Spleen (tissue), 11 donors: ENCODE measurements at regions not wholly inside any gene's neighbourhood (a gene's known extent, or its start where the extent isn't known, plus 50 kb on each side); places are given as distances from the start of the nearest gene placed in this dataset.

Experiments
- DNase-seq: peaks from one replicate; pipeline ENCODE4 v3.0.0-alpha.2; 2020
- H3K27ac ChIP-seq, 8 donors: fragments of 200-600 bp; sonication (generic) in 7 of 8; 1 replicate in 4 of 8; 2 replicates in 4 of 8; pipeline versions ENCODE4 v1.5.0 to v1.8.0; 2016 to 2021; ENCODE audit warnings: inconsistent platforms in 4 of 8, mild to moderate bottlenecking in 4 of 8, moderate library complexity in 1 of 8
- H3K27me3 ChIP-seq, 7 donors: fragments of 200-600 bp; sonication (generic) in 6 of 7; replicated peaks in 1 of 7; 1 replicate in 4 of 7; 2 replicates in 3 of 7; pipeline versions ENCODE4 v1.5.0 to v1.8.0; 2016 to 2021; ENCODE audit warnings: inconsistent platforms in 3 of 7, mild to moderate bottlenecking in 1 of 7
- H3K36me3 ChIP-seq, 6 donors: fragments of 200-600 bp; sonication (generic) in 5 of 6; 1 replicate in 4 of 6; 2 replicates in 2 of 6; pipeline versions ENCODE4 v1.5.0 to v1.8.0; 2016 to 2021; ENCODE audit warnings: inconsistent platforms in 2 of 6
- H3K4me1 ChIP-seq, 6 donors: fragments of 200-600 bp; sonication (generic) in 5 of 6; 1 replicate in 3 of 6; 2 replicates in 3 of 6; pipeline versions ENCODE4 v1.5.0 to v1.8.0; 2016 to 2021; ENCODE audit warnings: inconsistent platforms in 3 of 6
- H3K4me3 ChIP-seq, 8 donors: fragments of 200-600 bp; sonication (generic) in 7 of 8; 1 replicate in 4 of 8; 2 replicates in 4 of 8; pipeline versions ENCODE4 v1.5.0 to v1.8.0; 2016 to 2021; ENCODE audit warnings: inconsistent platforms in 4 of 8, mild to moderate bottlenecking in 4 of 8, moderate library complexity in 2 of 8
- H3K9me3 ChIP-seq, 8 donors: fragments of 200-600 bp; sonication (generic) in 7 of 8; 1 replicate in 4 of 8; 2 replicates in 4 of 8; pipeline versions ENCODE4 v1.5.0 to v1.8.0; 2016 to 2021; ENCODE audit warnings: inconsistent platforms in 4 of 8
- POLR2A ChIP-seq, 3 donors: fragments of 450-650 bp; IDR thresholded peaks; one replicate each; pipeline ENCODE4 v1.5.1; 2017; ENCODE audit warnings: antibody characterized with exemption in 3 of 3, mild to moderate bottlenecking in 1 of 3
- POLR2AphosphoS5 ChIP-seq, 3 donors: sonication (generic); formaldehyde crosslinking; IDR thresholded peaks; one replicate each; pipeline ENCODE4 v1.5.1; 2017; ENCODE audit warnings: antibody characterized with exemption in 3 of 3
- WGBS, 5 donors: extraction: QIAGEN DNeasy Blood & Tissue Kit in 3 of 5; methylation state at CpG; one replicate each; pipeline versions ENCODE4 v1.1.5 to v1.1.7; 2013 to 2018; 5-methylcytosine and 5-hydroxymethylcytosine counted together
- intact Hi-C: fragments of 100-400 bp; cut with DNase I; formaldehyde crosslinking; loops from one replicate; pipeline ENCODE4 v1.15.0; 2023; ENCODE audit warnings: low total_unique reads
- TF ChIP-seq, protein P1 (sequence below), 11 experiments: fragments of 200-600 bp in 7 of 11; fragments of 450-650 bp in 4 of 11; sonication (generic) in 4 of 11; IDR thresholded peaks in 8 of 11; conservative IDR thresholded peaks in 3 of 11; 1 replicate in 7 of 11; 2 replicates in 4 of 11; pipeline versions ENCODE4 v1.4.0 to v1.8.0; 2016 to 2021; ENCODE audit warnings: antibody characterized with exemption in 11 of 11, inconsistent platforms in 4 of 11, mild to moderate bottlenecking in 1 of 11
- donor health status: healthy with polysubstance abuse.
- donor health status: DM: no; HTN: no; CAD: no; lungs with moderate emphysema.
- donor health status: DM: no; HTN: no; CAD: no.
- donor health status: Bipolar disorder and iron deficiency.
- donor health status: healthy.
- donor health status: DM: no; HTN: no; CAD: no.
- donor health status: DM: yes; HTN: yes; CAD: no.

DNA sequence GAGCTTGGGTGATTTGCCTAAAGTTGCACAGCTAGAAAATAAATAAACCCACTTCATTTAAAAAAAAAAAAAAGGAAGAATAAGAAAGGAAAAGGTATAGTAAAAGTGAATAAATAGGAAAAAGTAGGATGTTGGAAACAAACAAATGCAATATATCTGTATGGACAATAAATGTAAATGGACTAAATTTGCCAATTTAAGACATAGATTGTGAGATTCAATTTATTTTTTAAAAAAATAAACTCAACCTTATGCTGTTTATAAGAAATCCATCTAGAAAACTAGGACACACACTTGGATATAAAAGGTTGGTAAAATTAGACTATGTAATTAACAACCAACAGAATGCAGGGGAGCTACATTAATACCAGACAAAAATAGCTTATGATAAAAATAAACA lies 300.0 kb downstream of the AJAP1 start:
- TF ChIP-seq POLR2A (IDR thresholded peaks at IDR 0.05) (no peak), POLR2AphosphoS5 (IDR thresholded peaks at IDR 0.05) (no peak)
- TF ChIP-seq, protein P1, sequence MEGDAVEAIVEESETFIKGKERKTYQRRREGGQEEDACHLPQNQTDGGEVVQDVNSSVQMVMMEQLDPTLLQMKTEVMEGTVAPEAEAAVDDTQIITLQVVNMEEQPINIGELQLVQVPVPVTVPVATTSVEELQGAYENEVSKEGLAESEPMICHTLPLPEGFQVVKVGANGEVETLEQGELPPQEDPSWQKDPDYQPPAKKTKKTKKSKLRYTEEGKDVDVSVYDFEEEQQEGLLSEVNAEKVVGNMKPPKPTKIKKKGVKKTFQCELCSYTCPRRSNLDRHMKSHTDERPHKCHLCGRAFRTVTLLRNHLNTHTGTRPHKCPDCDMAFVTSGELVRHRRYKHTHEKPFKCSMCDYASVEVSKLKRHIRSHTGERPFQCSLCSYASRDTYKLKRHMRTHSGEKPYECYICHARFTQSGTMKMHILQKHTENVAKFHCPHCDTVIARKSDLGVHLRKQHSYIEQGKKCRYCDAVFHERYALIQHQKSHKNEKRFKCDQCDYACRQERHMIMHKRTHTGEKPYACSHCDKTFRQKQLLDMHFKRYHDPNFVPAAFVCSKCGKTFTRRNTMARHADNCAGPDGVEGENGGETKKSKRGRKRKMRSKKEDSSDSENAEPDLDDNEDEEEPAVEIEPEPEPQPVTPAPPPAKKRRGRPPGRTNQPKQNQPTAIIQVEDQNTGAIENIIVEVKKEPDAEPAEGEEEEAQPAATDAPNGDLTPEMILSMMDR (IDR thresholded peaks at IDR 0.05 in 8 of 11, conservative IDR thresholded peaks at IDR 0.05 in 3 of 11): no peak
- H3K36me3 ChIP-seq: no peaks in the 10 kb centered on the region
- intact Hi-C loops: no loop called here

DNA sequence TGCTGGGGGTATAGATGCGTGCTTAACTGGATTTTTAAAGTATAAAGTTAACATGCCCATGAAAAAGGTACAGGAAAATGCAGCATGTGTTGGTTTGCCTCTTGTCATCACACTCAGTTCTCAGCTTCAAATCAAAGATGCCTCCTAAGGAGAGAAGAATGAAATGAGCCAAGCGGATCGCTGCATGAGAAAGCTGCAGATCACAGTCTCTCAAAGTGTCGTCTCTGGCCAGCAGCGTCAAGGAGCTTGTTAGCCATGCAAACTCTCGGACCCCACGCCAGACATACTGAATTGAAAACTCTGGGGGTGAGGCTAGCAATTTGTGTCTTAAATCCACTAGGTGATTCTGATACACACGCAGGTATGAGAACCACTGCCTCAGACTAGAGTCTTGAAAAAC lies 297.2 kb downstream of the AJAP1 start:
- Histone ChIP-seq H3K27me3 (peaks cover 0 to 7% (median 0%) of the 10 kb centered on the region in 7 donors), H3K9me3 (peaks cover 0 to 52% (median 37%) of the 10 kb centered on the region in 8 donors), H3K4me3 (no peak overlapping the region), H3K27ac (no peak overlapping the region), H3K36me3 (no peaks in the 10 kb centered on the region), H3K4me1 (no peaks in the 10 kb centered on the region)
- intact Hi-C loops: no loop called here
- no peak for DNase-seq
- no peak for TF ChIP-seq POLR2A (IDR thresholded peaks at IDR 0.05)
- no peak for TF ChIP-seq POLR2AphosphoS5 (IDR thresholded peaks at IDR 0.05)
- TF ChIP-seq, protein P1 (IDR thresholded peaks at IDR 0.05 in 8 of 11, conservative IDR thresholded peaks at IDR 0.05 in 3 of 11): no peak
- WGBS, 5 donors: 84 to 92% (median 90%) methylated on average over 8 of the region's 8 CpGs

More for the DNA sequence above, 300.0 kb downstream of the AJAP1 start:
- no peak overlapping the region for H3K27ac ChIP-seq
- no peak overlapping the region for H3K4me3 ChIP-seq
- no peak for DNase-seq
- H3K4me1 ChIP-seq: no peaks in the 10 kb centered on the region
- peaks cover 0 to 52% (median 37%) of the 10 kb centered on the region in 8 donors for H3K9me3 ChIP-seq
- no peaks in the 10 kb centered on the region for H3K27me3 ChIP-seq

DNA sequence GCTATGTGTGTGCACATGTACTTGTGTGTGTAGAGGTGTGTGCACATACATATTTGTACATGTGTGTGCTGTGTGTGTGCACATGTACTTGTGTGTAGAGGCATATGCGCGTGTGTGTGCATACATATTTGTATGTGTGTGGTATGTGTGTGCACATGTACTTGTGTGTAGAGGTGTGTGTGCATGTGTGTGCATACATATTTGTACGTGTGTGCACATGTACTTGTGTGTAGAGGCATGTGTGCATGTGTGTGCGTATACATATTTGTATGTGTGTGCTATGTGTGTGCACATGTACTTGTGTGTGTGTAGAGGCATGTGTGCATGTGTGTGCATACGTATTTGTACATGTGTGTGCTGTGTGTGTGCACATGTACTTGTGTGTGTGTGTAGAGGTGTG lies 291.9 kb downstream of the AJAP1 start:
- TF ChIP-seq, protein P1 (IDR thresholded peaks at IDR 0.05 in 8 of 11, conservative IDR thresholded peaks at IDR 0.05 in 3 of 11): no peak
- TF ChIP-seq POLR2A (IDR thresholded peaks at IDR 0.05) (no peak), POLR2AphosphoS5 (IDR thresholded peaks at IDR 0.05) (no peak)
- H3K9me3 ChIP-seq: peaks cover 0 to 2% (median 0%) of the 10 kb centered on the region in 8 donors
- no peaks in the 10 kb centered on the region for H3K36me3 ChIP-seq
- no peak overlapping the region for H3K4me3 ChIP-seq
- no peak for DNase-seq
- WGBS, 5 donors: 87 to 94% (median 89%) methylated on average over 5 of the region's 5 CpGs
- H3K4me1 ChIP-seq: no peaks in the 10 kb centered on the region
- intact Hi-C loops: no loop called here
- no peak overlapping the region for H3K27ac ChIP-seq
- peaks cover 0 to 12% (median 0%) of the 10 kb centered on the region in 7 donors for H3K27me3 ChIP-seq

DNA sequence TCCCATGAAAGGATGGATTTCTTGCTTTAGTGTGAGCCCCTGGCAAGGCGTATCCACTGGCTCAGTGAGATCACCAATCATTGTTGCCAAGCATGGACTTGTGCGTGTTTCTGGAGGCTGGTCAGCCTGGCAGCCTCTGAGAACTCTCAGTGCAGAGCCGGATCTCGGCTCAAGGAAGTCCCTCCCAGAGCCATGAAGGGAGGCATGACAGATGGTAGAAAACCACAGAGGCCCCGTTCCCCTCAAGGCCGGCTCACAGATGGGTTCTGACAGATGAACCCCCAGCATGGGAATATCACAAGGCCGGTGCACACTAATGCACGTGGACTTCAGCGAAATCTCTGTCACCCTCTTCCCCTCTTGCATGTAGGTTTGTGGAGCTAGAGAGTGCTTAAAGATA lies 290.5 kb downstream of the AJAP1 start:
- Histone ChIP-seq H3K4me3 (no peak overlapping the region), H3K9me3 (peaks cover 0 to 2% (median 0%) of the 10 kb centered on the region in 8 donors), H3K4me1 (no peaks in the 10 kb centered on the region), H3K27me3 (peaks cover 0 to 12% (median 0%) of the 10 kb centered on the region in 7 donors), H3K36me3 (no peaks in the 10 kb centered on the region), H3K27ac (peak overlapping the region in 1 of 8 donors; percentile 8)
- TF ChIP-seq, protein P1 (IDR thresholded peaks at IDR 0.05 in 8 of 11, conservative IDR thresholded peaks at IDR 0.05 in 3 of 11): no peak
- TF ChIP-seq POLR2AphosphoS5 (IDR thresholded peaks at IDR 0.05): no peak
- no peak for TF ChIP-seq POLR2A (IDR thresholded peaks at IDR 0.05)
- WGBS, 5 donors: 73 to 77% (median 75%) methylated on average over 9 of the region's 9 CpGs
- intact Hi-C loops: no loop called here
- DNase-seq: no peak
